GDM1 (cell line): ENCODE measurements at regions not wholly inside any gene's neighbourhood (a gene's known extent, or its start where the extent isn't known, plus 50 kb on each side); places are given as distances from the start of the nearest gene placed in this dataset.
"Not testable (repeated sequence)": the region's sequence is repeated elsewhere in the genome, so short reads cannot be mapped to it uniquely, and the experiment has no call there.

Experiments used
- DNase-seq: peaks from one replicate; lab custom pipeline; 2025; lab: John Stamatoyannopoulos, UW

GRCh38 chr1:219433496-219434131 is 179.3 kb downstream of the ZC3H11B start:
- no peak for DNase-seq

GRCh38 chr1:219433001-219433400 is 179.9 kb downstream of the ZC3H11B start:
- no peak for DNase-seq

- no peak for DNase-seq
Measured at GRCh38 chr1:219432191-219432606, 180.7 kb downstream of the ZC3H11B start.

- no peak for DNase-seq
Measured at GRCh38 chr1:219430419-219430818, 182.5 kb downstream of the ZC3H11B start.

GRCh38 chr1:219428651-219429050 is 184.3 kb downstream of the ZC3H11B start:
- DNase-seq, result no peak

GRCh38 chr1:219427989-219428388 is 184.9 kb downstream of the ZC3H11B start:
- DNase-seq, result no peak

GRCh38 chr1:219427403-219427802 is 185.5 kb downstream of the ZC3H11B start:
- no peak for DNase-seq

- no peak for DNase-seq
Measured at GRCh38 chr1:219422811-219423598, 189.9 kb downstream of the ZC3H11B start.

GRCh38 chr1:219420913-219421312 is 192.0 kb downstream of the ZC3H11B start:
- no peak for DNase-seq

- no peak for DNase-seq
Measured at GRCh38 chr1:219419860-219420259, 193.0 kb downstream of the ZC3H11B start.

- no peak for DNase-seq
Measured at GRCh38 chr1:219419065-219419464, 193.8 kb downstream of the ZC3H11B start.

GRCh38 chr1:219417610-219418009 is 195.3 kb downstream of the ZC3H11B start:
- no peak for DNase-seq

GRCh38 chr1:219416598-219417238 is 196.2 kb downstream of the ZC3H11B start:
- DNase-seq, result no peak

GRCh38 chr1:219415915-219416314 is 197.0 kb downstream of the ZC3H11B start:
- no peak for DNase-seq

- DNase-seq, result no peak
Measured at GRCh38 chr1:219415433-219415832, 197.5 kb downstream of the ZC3H11B start.

- no peak for DNase-seq
Measured at GRCh38 chr1:219414250-219414649, 198.7 kb downstream of the ZC3H11B start.

GRCh38 chr1:219413536-219413935 is 199.4 kb downstream of the ZC3H11B start:
- DNase-seq, result no peak

GRCh38 chr1:219412772-219413171 is 200.1 kb downstream of the ZC3H11B start:
- no peak for DNase-seq

GRCh38 chr1:219410721-219411120 is 202.2 kb downstream of the ZC3H11B start:
- DNase-seq, result not testable (repeated sequence)

- DNase-seq, result no peak
Measured at GRCh38 chr1:219405531-219406331, 207.2 kb downstream of the ZC3H11B start.

GRCh38 chr1:219404629-219405028 is 208.3 kb downstream of the ZC3H11B start:
- DNase-seq, result no peak

- DNase-seq, result no peak
Measured at GRCh38 chr1:219402925-219403324, 210.0 kb downstream of the ZC3H11B start.
